Liver (tissue), 8 donors: ENCODE measurements at regions not wholly inside any gene's neighbourhood (a gene's known extent, or its start where the extent isn't known, plus 50 kb on each side); places are given as distances from the start of the nearest gene placed in this dataset.

Source experiments
- DNase-seq: peaks from one replicate; pipeline ENCODE4 v3.0.0-alpha.2; 2017; ENCODE audit warnings: low spot score
- H3K27ac ChIP-seq, 2 donors: one replicate each; pipeline ENCODE4 v1.7.0; 2013; ENCODE audit warnings: inconsistent platforms in 2 of 2, low read length in 2 of 2, control low read depth in 1 of 2, low read depth in 1 of 2, mild to moderate bottlenecking in 1 of 2
- H3K27me3 ChIP-seq, 4 donors: one replicate each; pipeline versions ENCODE4 v1.6.1 to v1.7.0; 2013; ENCODE audit warnings: low read length in 3 of 4, inconsistent platforms in 1 of 4, mild to moderate bottlenecking in 1 of 4, moderate library complexity in 1 of 4; ENCODE audit not compliant: control insufficient read depth in 4 of 4, insufficient read depth in 4 of 4
- H3K36me3 ChIP-seq, 4 donors: one replicate each; pipeline versions ENCODE4 v1.6.1 to v1.7.0; 2013; ENCODE audit warnings: low read length in 3 of 4, mild to moderate bottlenecking in 3 of 4, low read depth in 1 of 4, moderate library complexity in 1 of 4; ENCODE audit not compliant: control insufficient read depth in 4 of 4, insufficient read depth in 3 of 4
- H3K4me1 ChIP-seq, 4 donors: one replicate each; pipeline versions ENCODE4 v1.6.1 to v1.7.0; 2013; ENCODE audit warnings: low read length in 3 of 4, mild to moderate bottlenecking in 3 of 4, moderate library complexity in 1 of 4; ENCODE audit not compliant: control insufficient read depth in 4 of 4, insufficient read depth in 4 of 4
- H3K4me3 ChIP-seq, 3 donors: one replicate each; pipeline versions ENCODE4 v1.6.1 to v1.7.0; 2013; ENCODE audit warnings: low read length in 3 of 3, control low read depth in 1 of 3, low read depth in 1 of 3, mild to moderate bottlenecking in 1 of 3
- H3K9ac ChIP-seq, 2 donors: one replicate each; pipeline ENCODE4 v1.7.0; 2013; ENCODE audit warnings: low read length in 2 of 2, mild to moderate bottlenecking in 2 of 2, moderate library complexity in 2 of 2, control low read depth in 1 of 2, low read depth in 1 of 2
- H3K9me3 ChIP-seq, 4 donors: one replicate each; pipeline versions ENCODE4 v1.6.1 to v1.7.0; 2013; ENCODE audit warnings: low read length in 3 of 4; ENCODE audit not compliant: control insufficient read depth in 4 of 4
- ATF3 ChIP-seq: IDR thresholded peaks from 2 replicates; pipeline ENCODE4 v1.6.1; 2016; ENCODE audit warnings: antibody characterized with exemption
- CTCF ChIP-seq: fragments of 150-350 bp; IDR thresholded peaks from 2 replicates; pipeline ENCODE4 v1.5.1; 2017; ENCODE audit warnings: improper control_type of control experiment, low read depth, low read length; ENCODE audit not compliant: missing input control
- EGR1 ChIP-seq, 2 donors: IDR thresholded peaks; 2 replicates each; pipeline ENCODE4 v1.6.1; 2016 to 2018; ENCODE audit warnings: antibody characterized with exemption in 2 of 2, low read depth in 2 of 2
- FOXA1 ChIP-seq: IDR thresholded peaks from 2 replicates; pipeline ENCODE4 v1.6.1; 2016; ENCODE audit warnings: antibody characterized with exemption
- FOXA2 ChIP-seq: IDR thresholded peaks from 2 replicates; pipeline ENCODE4 v1.6.1; 2016; ENCODE audit warnings: antibody characterized with exemption
- GABPA ChIP-seq, 2 donors: IDR thresholded peaks in 1 of 2; conservative IDR thresholded peaks in 1 of 2; 2 replicates each; pipeline ENCODE4 v1.6.1; 2016; ENCODE audit warnings: antibody characterized with exemption in 2 of 2, mild to moderate bottlenecking in 1 of 2, moderate library complexity in 1 of 2
- HNF4A ChIP-seq, 2 donors: conservative IDR thresholded peaks; 2 replicates each; pipeline ENCODE4 v1.6.1; 2016; ENCODE audit warnings: antibody characterized with exemption in 2 of 2, mild to moderate bottlenecking in 2 of 2
- HNF4G ChIP-seq: IDR thresholded peaks from 2 replicates; pipeline ENCODE4 v1.6.1; 2016; ENCODE audit warnings: antibody characterized with exemption
- JUND ChIP-seq, 2 donors: IDR thresholded peaks; 2 replicates each; pipeline ENCODE4 v1.6.1; 2016; ENCODE audit warnings: antibody characterized with exemption in 2 of 2
- MAX ChIP-seq: IDR thresholded peaks from 2 replicates; pipeline ENCODE4 v1.6.1; 2016; ENCODE audit warnings: antibody characterized with exemption
- NR2F2 ChIP-seq: IDR thresholded peaks from 2 replicates; pipeline ENCODE4 v1.6.1; 2016; ENCODE audit warnings: antibody characterized with exemption
- RAD21 ChIP-seq, 2 donors: IDR thresholded peaks; 2 replicates each; pipeline ENCODE4 v1.6.1; 2016; ENCODE audit warnings: antibody characterized with exemption in 2 of 2, mild to moderate bottlenecking in 2 of 2
- REST ChIP-seq: IDR thresholded peaks from 2 replicates; pipeline ENCODE4 v1.6.1; 2016; ENCODE audit warnings: antibody characterized with exemption, mild to moderate bottlenecking
- RXRA ChIP-seq, 2 donors: IDR thresholded peaks; 2 replicates each; pipeline ENCODE4 v1.6.1; 2017 to 2018; ENCODE audit warnings: antibody characterized with exemption in 2 of 2, mild to moderate bottlenecking in 1 of 2
- SP1 ChIP-seq: IDR thresholded peaks from 2 replicates; pipeline ENCODE4 v1.6.1; 2018; ENCODE audit warnings: antibody characterized with exemption, mild to moderate bottlenecking
- TAF1 ChIP-seq: conservative IDR thresholded peaks from 2 replicates; pipeline ENCODE4 v1.6.1; 2016; ENCODE audit warnings: antibody characterized with exemption, mild to moderate bottlenecking
- YY1 ChIP-seq: IDR thresholded peaks from 2 replicates; pipeline ENCODE4 v1.6.1; 2016; ENCODE audit warnings: antibody characterized with exemption, mild to moderate bottlenecking
- ZBTB33 ChIP-seq: IDR thresholded peaks from 2 replicates; pipeline ENCODE4 v1.6.1; 2016; ENCODE audit warnings: antibody characterized with exemption
- WGBS: extraction: QIAGEN DNeasy Blood & Tissue Kit; methylation state at CpG from one replicate; pipeline ENCODE4 v1.1.7; 2013; 5-methylcytosine and 5-hydroxymethylcytosine counted together
- donor health status: healthy.
- donor health status: healthy.
- donor health status: healthy.
- donor health status: healthy.
- donor health status: healthy.

- H3K27ac ChIP-seq, result no peak overlapping the region
- 79% methylated on average over 11 of the region's 11 CpGs for WGBS
- DNase-seq, result no peak
Observed at GRCh38 chr2:54384301-54385203, 71.6 kb upstream of the SPTBN1 start.

More at GRCh38 chr2:54384301-54385203, 71.6 kb upstream of the SPTBN1 start:
- TF ChIP-seq YY1 (no peak), FOXA1 (no peak), GABPA (IDR thresholded peaks at IDR 0.05 in 1 of 2, conservative IDR thresholded peaks at IDR 0.05 in 1 of 2) (no peak), RAD21 (IDR thresholded peaks at IDR 0.05) (no peak), SP1 (no peak), REST (no peak), HNF4G (no peak), NR2F2 (no peak), MAX (no peak), TAF1 (no peak), EGR1 (IDR thresholded peaks at IDR 0.05; ENCODE audit: low read depth in 2 of 2) (no peak), HNF4A (conservative IDR thresholded peaks at IDR 0.05) (no peak), JUND (IDR thresholded peaks at IDR 0.05) (no peak), CTCF (no peak), ZBTB33 (no peak), ATF3 (no peak), FOXA2 (no peak), RXRA (IDR thresholded peaks at IDR 0.05) (no peak)
- no peaks in the 10 kb centered on the region for H3K4me1 ChIP-seq
- no peaks in the 10 kb centered on the region for H3K27me3 ChIP-seq
- H3K9me3 ChIP-seq, result peaks cover 0 to 2% (median 0%) of the 10 kb centered on the region in 4 donors
- H3K4me3 ChIP-seq, result no peak overlapping the region
- H3K9ac ChIP-seq, result no peak overlapping the region
- no peaks in the 10 kb centered on the region for H3K36me3 ChIP-seq
